HEK293 (cell line): ENCODE measurements at regions not wholly inside any gene's neighbourhood (a gene's known extent, or its start where the extent isn't known, plus 50 kb on each side); places are given as distances from the start of the nearest gene placed in this dataset.

Experiments used
- ZNF114 ChIP-seq: fragments of 450-650 bp; formaldehyde crosslinking; IDR thresholded peaks from 2 replicates; pipeline ENCODE4 v1.5.0; 2017; ENCODE audit warnings: missing biosample characterization, missing genetic modification characterization
- TF ChIP-seq, protein P1 (sequence below): fragments of 450-650 bp; formaldehyde crosslinking; IDR thresholded peaks from 2 replicates; pipeline ENCODE4 v1.5.1; 2016; ENCODE audit warnings: missing biosample characterization, missing genetic modification characterization

DNA sequence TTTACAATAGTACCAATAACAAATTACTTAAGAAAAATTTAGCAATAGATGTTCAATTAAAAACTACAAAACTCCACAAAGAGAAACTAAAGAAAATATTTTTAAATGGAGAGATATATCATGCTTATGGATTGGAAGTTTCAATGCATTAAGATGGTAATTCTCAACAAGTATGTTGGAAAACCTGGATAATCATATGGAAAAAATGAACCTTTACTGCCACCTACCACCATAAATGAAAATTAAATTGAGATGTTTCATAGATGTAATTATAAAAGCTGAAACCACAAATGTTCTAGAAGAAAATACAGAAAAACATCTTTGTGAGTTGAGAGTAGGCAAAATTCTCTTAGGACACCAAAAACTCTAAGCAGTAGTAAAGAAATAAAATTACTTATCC is 121.7 kb downstream of the ANKRD18B start:
- TF ChIP-seq, protein P1, sequence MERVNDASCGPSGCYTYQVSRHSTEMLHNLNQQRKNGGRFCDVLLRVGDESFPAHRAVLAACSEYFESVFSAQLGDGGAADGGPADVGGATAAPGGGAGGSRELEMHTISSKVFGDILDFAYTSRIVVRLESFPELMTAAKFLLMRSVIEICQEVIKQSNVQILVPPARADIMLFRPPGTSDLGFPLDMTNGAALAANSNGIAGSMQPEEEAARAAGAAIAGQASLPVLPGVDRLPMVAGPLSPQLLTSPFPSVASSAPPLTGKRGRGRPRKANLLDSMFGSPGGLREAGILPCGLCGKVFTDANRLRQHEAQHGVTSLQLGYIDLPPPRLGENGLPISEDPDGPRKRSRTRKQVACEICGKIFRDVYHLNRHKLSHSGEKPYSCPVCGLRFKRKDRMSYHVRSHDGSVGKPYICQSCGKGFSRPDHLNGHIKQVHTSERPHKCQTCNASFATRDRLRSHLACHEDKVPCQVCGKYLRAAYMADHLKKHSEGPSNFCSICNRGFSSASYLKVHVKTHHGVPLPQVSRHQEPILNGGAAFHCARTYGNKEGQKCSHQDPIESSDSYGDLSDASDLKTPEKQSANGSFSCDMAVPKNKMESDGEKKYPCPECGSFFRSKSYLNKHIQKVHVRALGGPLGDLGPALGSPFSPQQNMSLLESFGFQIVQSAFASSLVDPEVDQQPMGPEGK (tag by site-specific recombination) = no peak
- no peak for TF ChIP-seq ZNF114 (tag by site-specific recombination)
